ENCODE measurements at regions not wholly inside any gene's neighbourhood (a gene's known extent, or its start where the extent isn't known, plus 50 kb on each side); places are given as distances from the start of the nearest gene placed in this dataset.

GRCh38 chr10:57786850-57787750 lies 480.6 kb downstream of the IPMK start:
- no peak for DNase-seq (ENCODE audit: low spot score)

- DNase-seq (ENCODE audit: low spot score) = no peak
Measured at GRCh38 chr10:57786331-57786730, 481.4 kb downstream of the IPMK start.

GRCh38 chr10:57785546-57785945 lies 482.1 kb downstream of the IPMK start:
- no peak for DNase-seq (ENCODE audit: low spot score)

GRCh38 chr10:57785068-57785467 lies 482.6 kb downstream of the IPMK start:
- DNase-seq (ENCODE audit: low spot score) = no peak

GRCh38 chr10:57776688-57777432 lies 490.8 kb downstream of the IPMK start:
- DNase-seq (ENCODE audit: low spot score) = no peak

GRCh38 chr10:57775250-57775649 lies 492.4 kb downstream of the IPMK start:
- no peak for DNase-seq (ENCODE audit: low spot score)

- no peak for DNase-seq (ENCODE audit: low spot score)
Measured at GRCh38 chr10:57769298-57769697, 498.4 kb downstream of the IPMK start.

- DNase-seq (ENCODE audit: low spot score) = no peak
Measured at GRCh38 chr10:57759777-57760176, 507.9 kb downstream of the IPMK start.

GRCh38 chr10:57754803-57755202 lies 512.9 kb downstream of the IPMK start:
- DNase-seq (ENCODE audit: low spot score) = no peak

- DNase-seq (ENCODE audit: low spot score) = no peak
Measured at GRCh38 chr10:57743711-57744110, 524.0 kb downstream of the IPMK start.

GRCh38 chr10:57741751-57742150 lies 525.9 kb downstream of the IPMK start:
- DNase-seq (ENCODE audit: low spot score) = no peak

GRCh38 chr10:57723305-57723704 lies 544.4 kb downstream of the IPMK start:
- DNase-seq (ENCODE audit: low spot score) = no peak

GRCh38 chr10:57716884-57717283 lies 550.8 kb downstream of the IPMK start:
- no peak for DNase-seq (ENCODE audit: low spot score)

- no peak for DNase-seq (ENCODE audit: low spot score)
Measured at GRCh38 chr10:57715233-57715632, 552.5 kb downstream of the IPMK start.

- DNase-seq (ENCODE audit: low spot score) = no peak
Measured at GRCh38 chr10:57707300-57707658, 560.4 kb downstream of the IPMK start.

GRCh38 chr10:57706576-57707299 lies 561.0 kb downstream of the IPMK start:
- no peak for DNase-seq (ENCODE audit: low spot score)

GRCh38 chr10:57706016-57706415 lies 561.7 kb downstream of the IPMK start:
- no peak for DNase-seq (ENCODE audit: low spot score)

GRCh38 chr10:57699944-57700343 lies 567.8 kb downstream of the IPMK start:
- DNase-seq (ENCODE audit: low spot score) = no peak

GRCh38 chr10:57696641-57697040 lies 571.1 kb downstream of the IPMK start:
- DNase-seq (ENCODE audit: low spot score) = no peak

GRCh38 chr10:57694956-57695608 lies 572.6 kb downstream of the IPMK start:
- no peak for DNase-seq (ENCODE audit: low spot score)

- DNase-seq (ENCODE audit: low spot score) = no peak
Measured at GRCh38 chr10:57692255-57692980, 575.3 kb downstream of the IPMK start.
